ENCODE measurements at regions not wholly inside any gene's neighbourhood (a gene's known extent, or its start where the extent isn't known, plus 50 kb on each side); places are given as distances from the start of the nearest gene placed in this dataset.

GRCh38 chr6:152811785-152812184 lies 61.2 kb downstream of the VIP start:
- H3K9me3 ChIP-seq (ENCODE audit: control insufficient read depth, insufficient read depth, low read length): no peaks in the 10 kb centered on the region
- TF ChIP-seq CTCF (IDR thresholded peaks at IDR 0.05; ENCODE audit: low read depth, low read length): no peak
- H3K27me3 ChIP-seq (ENCODE audit: control insufficient read depth, insufficient read depth, low read length): no peaks in the 10 kb centered on the region
- no peak for DNase-seq (ENCODE audit: low read depth, low spot score)
- no peak overlapping the region for H3K4me3 ChIP-seq (ENCODE audit: low read depth, low read length)
- POLR2A ChIA-PET: no interaction called here
- H3K27ac ChIP-seq (ENCODE audit: low read depth, low read length): no peak overlapping the region
- CTCF ChIA-PET: interaction anchor here (0.8 kb wide), 1 partner anchor 86 kb away, joined by 3 read pairs; no protein-coding TSS in a partner anchor

GRCh38 chr6:152815230-152815872 lies 64.8 kb downstream of the VIP start:
- DNase-seq (ENCODE audit: low read depth, low spot score): no peak
- Histone ChIP-seq H3K9me3 (ENCODE audit: control insufficient read depth, insufficient read depth, low read length) (no peaks in the 10 kb centered on the region), H3K27me3 (ENCODE audit: control insufficient read depth, insufficient read depth, low read length) (no peaks in the 10 kb centered on the region), H3K27ac (ENCODE audit: low read depth, low read length) (no peak overlapping the region), H3K4me3 (ENCODE audit: low read depth, low read length) (no peak overlapping the region)
- ChIA-PET CTCF (no interaction called here), POLR2A (no interaction called here)
- TF ChIP-seq CTCF (IDR thresholded peaks at IDR 0.05; ENCODE audit: low read depth, low read length): no peak

GRCh38 chr6:152816055-152816454 lies 65.5 kb downstream of the VIP start:
- no peaks in the 10 kb centered on the region for H3K9me3 ChIP-seq (ENCODE audit: control insufficient read depth, insufficient read depth, low read length)
- DNase-seq (ENCODE audit: low read depth, low spot score): no peak
- H3K27ac ChIP-seq (ENCODE audit: low read depth, low read length): no peak overlapping the region
- no peaks in the 10 kb centered on the region for H3K27me3 ChIP-seq (ENCODE audit: control insufficient read depth, insufficient read depth, low read length)
- TF ChIP-seq CTCF (IDR thresholded peaks at IDR 0.05; ENCODE audit: low read depth, low read length): no peak
- ChIA-PET POLR2A (no interaction called here), CTCF (no interaction called here)
- H3K4me3 ChIP-seq (ENCODE audit: low read depth, low read length): no peak overlapping the region

- POLR2A ChIA-PET: no interaction called here
- TF ChIP-seq CTCF (IDR thresholded peaks at IDR 0.05; ENCODE audit: low read depth, low read length): no peak
- no peak overlapping the region for H3K27ac ChIP-seq (ENCODE audit: low read depth, low read length)
- no peak overlapping the region for H3K4me3 ChIP-seq (ENCODE audit: low read depth, low read length)
- H3K9me3 ChIP-seq (ENCODE audit: control insufficient read depth, insufficient read depth, low read length): no peaks in the 10 kb centered on the region
- no peak for DNase-seq (ENCODE audit: low read depth, low spot score)
- CTCF ChIA-PET: interaction anchor here (1.2 kb wide), 1 partner anchor 75 kb away, joined by 3 read pairs; no protein-coding TSS in a partner anchor
- H3K27me3 ChIP-seq (ENCODE audit: control insufficient read depth, insufficient read depth, low read length): no peaks in the 10 kb centered on the region
Measured at GRCh38 chr6:152821525-152821924, 70.9 kb downstream of the VIP start.

GRCh38 chr6:152824666-152825065 lies 74.1 kb downstream of the VIP start:
- no peak overlapping the region for H3K27ac ChIP-seq (ENCODE audit: low read depth, low read length)
- H3K27me3 ChIP-seq (ENCODE audit: control insufficient read depth, insufficient read depth, low read length): no peaks in the 10 kb centered on the region
- ChIA-PET CTCF (no interaction called here), POLR2A (no interaction called here)
- H3K4me3 ChIP-seq (ENCODE audit: low read depth, low read length): no peak overlapping the region
- DNase-seq (ENCODE audit: low read depth, low spot score): no peak
- TF ChIP-seq CTCF (IDR thresholded peaks at IDR 0.05; ENCODE audit: low read depth, low read length): no peak
- no peaks in the 10 kb centered on the region for H3K9me3 ChIP-seq (ENCODE audit: control insufficient read depth, insufficient read depth, low read length)

Measured in AG04450 (cell line).